Osteoblast (primary cell): ENCODE measurements at regions not wholly inside any gene's neighbourhood (a gene's known extent, or its start where the extent isn't known, plus 50 kb on each side); places are given as distances from the start of the nearest gene placed in this dataset.

Experiments
- DNase-seq: peaks from one replicate; pipeline ENCODE4 v3.0.0; 2011; ENCODE audit warnings: low spot score, mixed read lengths; ENCODE audit not compliant: insufficient read length; ENCODE audit errors: missing footprints
- H2AFZ ChIP-seq: 2 replicates; pipeline ENCODE4 v1.6.0; 2011; ENCODE audit warnings: mild to moderate bottlenecking, low read length
- H3K27ac ChIP-seq: 2 replicates; pipeline ENCODE4 v1.5.1; 2011; ENCODE audit warnings: mild to moderate bottlenecking, low read depth, low read length, moderate library complexity
- H3K27me3 ChIP-seq: 2 replicates; pipeline ENCODE4 v1.6.0; 2012; ENCODE audit warnings: mild to moderate bottlenecking, control low read depth, inconsistent platforms, low read length, moderate library complexity; ENCODE audit not compliant: insufficient read depth
- H3K36me3 ChIP-seq: 2 replicates; pipeline ENCODE4 v1.5.1; 2011; ENCODE audit warnings: mild to moderate bottlenecking, low read length, control low read depth, moderate library complexity; ENCODE audit not compliant: insufficient read depth
- H3K4me1 ChIP-seq: 2 replicates; pipeline ENCODE4 v1.5.1; 2011; ENCODE audit warnings: mild to moderate bottlenecking, low read length, control low read depth, moderate library complexity; ENCODE audit not compliant: insufficient read depth
- H3K4me2 ChIP-seq: 2 replicates; pipeline ENCODE4 v1.6.0; 2011; ENCODE audit warnings: mild to moderate bottlenecking, low read length; ENCODE audit not compliant: insufficient read depth
- H3K4me3 ChIP-seq: fragments of 200-600 bp; sonication (generic); 3 replicates; pipeline ENCODE4 v1.5.1; 2012; ENCODE audit warnings: mild to moderate bottlenecking, low read length, inconsistent platforms; ENCODE audit not compliant: insufficient read depth
- H3K79me2 ChIP-seq: 2 replicates; pipeline ENCODE4 v1.6.0; 2012; ENCODE audit warnings: mild to moderate bottlenecking, low read length, control low read depth, inconsistent platforms; ENCODE audit not compliant: insufficient read depth
- H3K9me3 ChIP-seq: 2 replicates; pipeline ENCODE4 v1.5.1; 2011; ENCODE audit warnings: low read depth, low read length, control low read depth
- H4K20me1 ChIP-seq: 2 replicates; pipeline ENCODE4 v1.6.0; 2012; ENCODE audit warnings: mild to moderate bottlenecking, low read length, control low read depth; ENCODE audit not compliant: insufficient read depth
- CTCF ChIP-seq: IDR thresholded peaks from 2 replicates; pipeline ENCODE4 v1.5.1; 2011; ENCODE audit warnings: mild to moderate bottlenecking, low read depth, low read length, moderate library complexity; ENCODE audit errors: extremely low read depth

DNA sequence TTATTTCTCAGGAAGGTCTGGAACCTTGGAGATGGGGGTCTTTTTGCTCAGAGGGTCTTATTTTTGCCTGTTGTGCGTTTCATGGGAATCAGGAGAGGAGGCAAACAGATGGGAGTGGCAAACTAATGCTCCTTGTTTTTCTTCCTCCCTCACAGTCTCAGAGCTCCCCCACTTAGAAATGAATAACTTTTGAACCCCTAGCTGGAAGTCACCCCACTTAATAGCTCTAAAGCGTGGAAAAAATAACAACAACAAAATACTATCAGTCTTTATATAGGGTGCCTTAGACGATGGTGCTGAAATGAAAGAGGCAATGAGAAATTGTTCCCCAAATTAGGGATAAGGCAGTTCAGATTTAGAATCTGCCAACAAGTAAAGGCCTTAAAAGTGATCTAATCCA lies 76.8 kb upstream of the BDNF start:
- Histone ChIP-seq H3K9me3 (no peaks in the 10 kb centered on the region), H3K27me3 (peaks cover 19% of the 10 kb centered on the region), H3K27ac (no peak overlapping the region), H3K79me2 (no peaks in the 10 kb centered on the region), H3K4me3 (no peak overlapping the region), H3K36me3 (no peaks in the 10 kb centered on the region), H4K20me1 (no peaks in the 10 kb centered on the region), H3K4me2 (no peak overlapping the region), H2AFZ (no peak overlapping the region), H3K4me1 (no peaks in the 10 kb centered on the region)
- no peak for DNase-seq
- TF ChIP-seq CTCF: no peak

DNA sequence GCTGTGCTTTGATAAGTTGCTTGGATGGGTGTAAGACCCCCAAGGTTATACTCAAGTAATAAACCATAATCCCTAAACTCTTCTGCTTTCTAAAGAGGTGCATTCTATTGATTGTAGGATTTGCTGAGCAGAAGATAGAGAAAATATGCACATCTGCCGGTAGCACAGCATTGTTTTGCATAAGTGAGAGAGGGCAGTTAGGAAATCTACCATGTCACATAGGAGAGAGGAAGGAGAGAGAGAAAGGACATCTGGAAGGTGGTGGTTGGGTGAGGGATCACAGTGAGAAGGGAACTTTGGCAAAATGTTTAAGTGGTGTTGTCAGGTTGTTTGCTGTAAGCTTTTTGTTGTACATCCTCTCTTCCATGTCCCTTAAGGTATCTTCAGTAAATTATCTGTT lies 73.6 kb upstream of the BDNF start:
- H3K9me3 ChIP-seq: no peaks in the 10 kb centered on the region
- H2AFZ ChIP-seq: no peak overlapping the region
- H3K27me3 ChIP-seq: peaks cover 22% of the 10 kb centered on the region
- no peaks in the 10 kb centered on the region for H3K79me2 ChIP-seq
- H3K27ac ChIP-seq: no peak overlapping the region
- H3K36me3 ChIP-seq: no peaks in the 10 kb centered on the region
- no peaks in the 10 kb centered on the region for H3K4me1 ChIP-seq
- no peaks in the 10 kb centered on the region for H4K20me1 ChIP-seq
- no peak overlapping the region for H3K4me2 ChIP-seq
- no peak overlapping the region for H3K4me3 ChIP-seq
- TF ChIP-seq CTCF: no peak
- DNase-seq: no peak

- Histone ChIP-seq H3K36me3 (no peaks in the 10 kb centered on the region), H3K79me2 (no peaks in the 10 kb centered on the region), H3K4me1 (no peaks in the 10 kb centered on the region), H3K4me2 (no peak overlapping the region), H3K4me3 (no peak overlapping the region), H3K27me3 (peaks cover 22% of the 10 kb centered on the region), H2AFZ (no peak overlapping the region), H3K9me3 (no peaks in the 10 kb centered on the region), H4K20me1 (no peaks in the 10 kb centered on the region), H3K27ac (no peak overlapping the region)
- peak; percentile 11 for DNase-seq
- TF ChIP-seq CTCF: no peak
These were observed 71.3 kb upstream of the BDNF start for GRCh38 chr11:27771516-27771915.

DNA sequence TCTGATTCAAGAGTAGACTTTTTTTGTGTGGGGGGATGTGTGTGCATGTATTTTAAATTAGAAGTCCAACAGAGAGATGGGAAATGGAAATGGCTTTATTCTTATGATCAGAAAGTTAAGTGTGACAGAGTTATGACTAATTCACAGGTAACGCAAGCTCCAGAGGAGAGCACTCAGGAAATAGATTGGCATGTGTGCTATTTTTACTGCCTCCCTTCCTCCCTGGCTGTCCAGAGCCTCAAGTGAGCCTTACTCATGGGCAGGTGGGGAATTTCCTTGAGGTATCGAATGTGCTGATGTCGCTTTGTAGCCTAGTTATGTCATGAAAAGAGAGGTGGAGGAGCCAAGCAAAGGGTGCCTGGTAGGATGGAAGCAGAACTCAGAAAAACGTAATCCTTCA lies 70.3 kb upstream of the BDNF start:
- Histone ChIP-seq H3K4me3 (no peak overlapping the region), H3K36me3 (no peaks in the 10 kb centered on the region), H3K4me2 (no peak overlapping the region), H3K4me1 (no peaks in the 10 kb centered on the region), H4K20me1 (no peaks in the 10 kb centered on the region), H3K27me3 (peaks cover 25% of the 10 kb centered on the region), H3K79me2 (no peaks in the 10 kb centered on the region), H3K27ac (no peak overlapping the region), H3K9me3 (no peaks in the 10 kb centered on the region), H2AFZ (no peak overlapping the region)
- no peak for TF ChIP-seq CTCF
- no peak for DNase-seq
